OCI-LY1 (cell line): ENCODE measurements at regions not wholly inside any gene's neighbourhood (a gene's known extent, or its start where the extent isn't known, plus 50 kb on each side); places are given as distances from the start of the nearest gene placed in this dataset.

Experiments used
- H2AFZ ChIP-seq: fragments of 200-600 bp; sonication (generic), shearing (Covaris generic); 2 replicates; pipeline ENCODE4 v1.6.0; 2014; ENCODE audit warnings: antibody characterized with exemption, mild to moderate bottlenecking, low read length
- H3F3A ChIP-seq: fragments of 200-600 bp; sonication (generic), shearing (Covaris generic); 2 replicates; pipeline ENCODE4 v1.6.0; 2014; ENCODE audit warnings: mild to moderate bottlenecking, antibody characterized with exemption, low read length, moderate library complexity; ENCODE audit not compliant: insufficient read depth
- H3K27ac ChIP-seq: fragments of 200-600 bp; sonication (generic); 2 replicates; pipeline ENCODE4 v1.5.1; 2014; ENCODE audit warnings: low read length, mixed run types, mild to moderate bottlenecking, low read depth; ENCODE audit not compliant: poor library complexity, severe bottlenecking
- H3K27me3 ChIP-seq: fragments of 200-600 bp; sonication (generic); 2 replicates; pipeline ENCODE4 v1.6.0; 2014; ENCODE audit warnings: antibody characterized with exemption, mild to moderate bottlenecking, low read length, moderate library complexity; ENCODE audit not compliant: insufficient read depth
- H3K36me3 ChIP-seq: fragments of 200-600 bp; sonication (generic); 2 replicates; pipeline ENCODE4 v1.6.1; 2014; ENCODE audit warnings: mild to moderate bottlenecking, antibody characterized with exemption, low read length, moderate library complexity, mixed read lengths; ENCODE audit not compliant: insufficient read depth
- H3K4me1 ChIP-seq: fragments of 200-600 bp; sonication (generic); 2 replicates; pipeline ENCODE4 v1.5.1; 2014; ENCODE audit warnings: mild to moderate bottlenecking, low read length, moderate library complexity; ENCODE audit not compliant: insufficient read depth, severe bottlenecking
- H3K4me2 ChIP-seq: fragments of 200-600 bp; sonication (generic), shearing (Covaris generic); 2 replicates; pipeline ENCODE4 v1.6.1; 2014; ENCODE audit warnings: low read length
- H3K4me3 ChIP-seq: fragments of 200-600 bp; sonication (generic); 2 replicates; pipeline ENCODE4 v1.5.1; 2014; ENCODE audit warnings: low read length, low read depth, mild to moderate bottlenecking, mixed read lengths; ENCODE audit not compliant: poor library complexity, severe bottlenecking
- H3K79me2 ChIP-seq: fragments of 200-600 bp; shearing (Covaris generic); 2 replicates; pipeline ENCODE4 v1.6.1; 2016; ENCODE audit warnings: mixed run types, low read length, mixed read lengths; ENCODE audit not compliant: insufficient read depth
- H3K9ac ChIP-seq: fragments of 200-600 bp; sonication (generic), shearing (Covaris generic); 2 replicates; pipeline ENCODE4 v1.6.1; 2014; ENCODE audit warnings: mild to moderate bottlenecking, low read length, mixed read lengths
- H3K9me2 ChIP-seq: fragments of 200-600 bp; sonication (generic), shearing (Covaris generic); 2 replicates; pipeline ENCODE4 v1.6.1; 2014; ENCODE audit warnings: low read depth, mild to moderate bottlenecking, low read length, mixed read lengths
- H3K9me3 ChIP-seq: fragments of 200-600 bp; shearing (Covaris generic); 2 replicates; pipeline ENCODE4 v1.6.1; 2014; ENCODE audit warnings: low read length, mixed read lengths
- H4K20me1 ChIP-seq: fragments of 200-600 bp; sonication (generic), shearing (Covaris generic); 2 replicates; pipeline ENCODE4 v1.6.0; 2016; ENCODE audit warnings: mild to moderate bottlenecking, low read length; ENCODE audit not compliant: insufficient read depth
- EZH2 ChIP-seq: fragments of 200-600 bp; sonication (generic), shearing (Covaris generic); IDR thresholded peaks from 2 replicates; pipeline ENCODE4 v1.8.0; 2017; ENCODE audit warnings: borderline replicate concordance, mixed run types, mild to moderate bottlenecking, antibody characterized with exemption, low read length, moderate library complexity, mixed read lengths
- TF ChIP-seq, protein P1 (sequence below): fragments of 200-600 bp; sonication (generic), shearing (Covaris generic); IDR thresholded peaks from 2 replicates; pipeline ENCODE4 v1.5.1; 2017; ENCODE audit warnings: mild to moderate bottlenecking, antibody characterized with exemption, low read length, moderate library complexity, mixed read lengths

DNA sequence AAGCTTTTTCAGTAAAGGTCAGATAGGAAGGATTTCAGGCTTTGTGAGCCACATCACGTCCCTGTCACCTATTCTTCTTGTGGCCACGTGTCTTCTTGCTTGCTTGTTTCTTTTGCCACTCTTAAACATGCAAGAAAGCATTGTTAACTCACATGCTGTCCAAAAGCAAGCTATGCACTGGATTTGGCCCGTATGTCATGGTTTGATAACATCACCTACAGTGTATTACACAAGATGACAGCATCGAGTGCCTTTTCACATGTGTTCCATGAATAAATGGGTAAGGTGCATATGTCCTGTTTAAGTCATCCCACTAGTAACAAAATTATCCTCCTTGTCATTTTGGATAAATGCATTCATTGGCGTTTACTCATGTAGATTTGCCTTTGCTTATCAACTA, 468.0 kb upstream of the FAT1 start:
- no peaks in the 10 kb centered on the region for H3K27me3 ChIP-seq
- H3K9me3 ChIP-seq = no peaks in the 10 kb centered on the region
- peaks cover 34% of the 10 kb centered on the region for H3K4me1 ChIP-seq
- no peak overlapping the region for H2AFZ ChIP-seq
- TF ChIP-seq, protein P1, sequence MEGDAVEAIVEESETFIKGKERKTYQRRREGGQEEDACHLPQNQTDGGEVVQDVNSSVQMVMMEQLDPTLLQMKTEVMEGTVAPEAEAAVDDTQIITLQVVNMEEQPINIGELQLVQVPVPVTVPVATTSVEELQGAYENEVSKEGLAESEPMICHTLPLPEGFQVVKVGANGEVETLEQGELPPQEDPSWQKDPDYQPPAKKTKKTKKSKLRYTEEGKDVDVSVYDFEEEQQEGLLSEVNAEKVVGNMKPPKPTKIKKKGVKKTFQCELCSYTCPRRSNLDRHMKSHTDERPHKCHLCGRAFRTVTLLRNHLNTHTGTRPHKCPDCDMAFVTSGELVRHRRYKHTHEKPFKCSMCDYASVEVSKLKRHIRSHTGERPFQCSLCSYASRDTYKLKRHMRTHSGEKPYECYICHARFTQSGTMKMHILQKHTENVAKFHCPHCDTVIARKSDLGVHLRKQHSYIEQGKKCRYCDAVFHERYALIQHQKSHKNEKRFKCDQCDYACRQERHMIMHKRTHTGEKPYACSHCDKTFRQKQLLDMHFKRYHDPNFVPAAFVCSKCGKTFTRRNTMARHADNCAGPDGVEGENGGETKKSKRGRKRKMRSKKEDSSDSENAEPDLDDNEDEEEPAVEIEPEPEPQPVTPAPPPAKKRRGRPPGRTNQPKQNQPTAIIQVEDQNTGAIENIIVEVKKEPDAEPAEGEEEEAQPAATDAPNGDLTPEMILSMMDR = no peak
- TF ChIP-seq EZH2 = no peak
- H4K20me1 ChIP-seq = no peaks in the 10 kb centered on the region
- no peaks in the 10 kb centered on the region for H3F3A ChIP-seq
- H3K36me3 ChIP-seq = no peaks in the 10 kb centered on the region
- H3K79me2 ChIP-seq = no peaks in the 10 kb centered on the region
- no peak overlapping the region for H3K4me2 ChIP-seq
- H3K4me3 ChIP-seq = no peak overlapping the region
- H3K27ac ChIP-seq = no peak overlapping the region
- H3K9ac ChIP-seq = no peak overlapping the region
- no peaks in the 10 kb centered on the region for H3K9me2 ChIP-seq

DNA sequence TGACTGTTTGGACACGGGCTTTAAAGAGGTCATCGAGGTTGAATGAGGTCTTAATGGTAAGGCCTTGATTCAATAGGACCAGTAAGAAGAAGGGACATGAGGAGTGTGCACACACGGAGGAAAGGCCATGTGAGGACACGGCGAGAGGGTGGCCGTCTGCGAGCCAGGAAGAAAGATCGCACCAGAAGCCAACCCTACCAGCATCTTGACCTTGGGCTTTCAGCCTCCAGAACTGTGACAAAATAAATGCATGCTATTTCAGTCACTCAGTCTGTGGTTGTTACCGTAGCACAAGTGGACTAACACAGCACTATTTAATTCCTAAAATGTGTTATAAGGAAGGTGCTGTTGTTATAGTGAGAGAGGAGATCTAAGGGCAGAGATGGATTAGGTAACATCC, 468.6 kb upstream of the FAT1 start:
- Histone ChIP-seq H3K27me3 (no peaks in the 10 kb centered on the region), H3K27ac (no peak overlapping the region), H2AFZ (no peak overlapping the region), H3K4me3 (no peak overlapping the region), H3K79me2 (no peaks in the 10 kb centered on the region), H3K9me2 (no peaks in the 10 kb centered on the region), H3K9ac (no peak overlapping the region), H3K4me1 (peaks cover 32% of the 10 kb centered on the region), H3K4me2 (no peak overlapping the region), H3K9me3 (no peaks in the 10 kb centered on the region), H3K36me3 (no peaks in the 10 kb centered on the region), H3F3A (no peaks in the 10 kb centered on the region), H4K20me1 (no peaks in the 10 kb centered on the region)
- TF ChIP-seq, protein P1 = no peak
- TF ChIP-seq EZH2 = no peak

DNA sequence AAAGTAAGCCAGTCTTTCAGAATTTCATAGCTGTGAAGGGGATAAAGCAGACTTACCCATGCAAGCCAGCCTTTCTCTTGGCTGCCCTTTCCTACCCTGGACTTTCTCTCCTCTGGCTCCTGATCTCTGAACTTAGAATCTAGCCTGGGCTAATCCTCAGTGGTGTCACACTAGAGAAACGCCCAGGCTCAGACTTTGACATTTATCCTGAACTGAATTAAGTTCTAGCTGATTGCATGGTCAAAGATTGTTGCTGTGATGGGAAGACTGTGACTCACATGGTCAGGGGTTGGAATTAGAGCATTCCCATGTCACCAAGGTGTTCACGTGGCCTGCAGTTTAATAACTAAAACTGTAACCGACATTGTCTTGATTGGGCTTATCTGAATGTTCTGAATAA, 469.5 kb upstream of the FAT1 start:
- Histone ChIP-seq H3K4me3 (no peak overlapping the region), H3K27me3 (no peaks in the 10 kb centered on the region), H2AFZ (no peak overlapping the region), H3K79me2 (no peaks in the 10 kb centered on the region), H3K9ac (no peak overlapping the region), H3K36me3 (no peaks in the 10 kb centered on the region), H3K9me2 (no peaks in the 10 kb centered on the region), H3F3A (no peaks in the 10 kb centered on the region), H3K4me1 (peaks cover 23% of the 10 kb centered on the region), H3K4me2 (no peak overlapping the region), H3K27ac (no peak overlapping the region), H3K9me3 (0 out of 2 replicates have a peak, but pooled peaks cover 2% of the 10 kb centered on the region), H4K20me1 (no peaks in the 10 kb centered on the region)
- TF ChIP-seq, protein P1 = no peak
- no peak for TF ChIP-seq EZH2
